ENCODE measurements at regions not wholly inside any gene's neighbourhood (a gene's known extent, or its start where the extent isn't known, plus 50 kb on each side); places are given as distances from the start of the nearest gene placed in this dataset.

DNA sequence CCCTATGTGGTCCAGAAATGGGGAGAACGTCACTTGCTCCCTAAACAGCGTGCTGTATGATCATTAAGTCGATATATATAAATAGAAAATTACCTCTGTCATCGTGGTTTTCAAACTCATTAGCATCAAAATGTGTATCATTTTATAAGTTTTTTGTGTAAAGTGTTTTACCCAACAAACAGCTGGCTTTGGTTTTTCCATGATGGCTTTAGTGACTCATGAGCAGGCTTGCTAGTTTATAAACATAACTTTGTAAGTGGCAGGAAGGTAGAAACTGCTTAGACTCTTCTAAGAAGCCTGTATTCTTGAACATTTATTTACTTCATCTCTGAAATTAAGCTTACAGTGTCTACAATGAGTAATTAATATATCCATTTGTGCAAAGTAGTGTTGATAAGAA, 108.4 kb upstream of the DIPK2B start:
- CTCF ChIA-PET, result no interaction called here
- TF ChIP-seq, protein P1, sequence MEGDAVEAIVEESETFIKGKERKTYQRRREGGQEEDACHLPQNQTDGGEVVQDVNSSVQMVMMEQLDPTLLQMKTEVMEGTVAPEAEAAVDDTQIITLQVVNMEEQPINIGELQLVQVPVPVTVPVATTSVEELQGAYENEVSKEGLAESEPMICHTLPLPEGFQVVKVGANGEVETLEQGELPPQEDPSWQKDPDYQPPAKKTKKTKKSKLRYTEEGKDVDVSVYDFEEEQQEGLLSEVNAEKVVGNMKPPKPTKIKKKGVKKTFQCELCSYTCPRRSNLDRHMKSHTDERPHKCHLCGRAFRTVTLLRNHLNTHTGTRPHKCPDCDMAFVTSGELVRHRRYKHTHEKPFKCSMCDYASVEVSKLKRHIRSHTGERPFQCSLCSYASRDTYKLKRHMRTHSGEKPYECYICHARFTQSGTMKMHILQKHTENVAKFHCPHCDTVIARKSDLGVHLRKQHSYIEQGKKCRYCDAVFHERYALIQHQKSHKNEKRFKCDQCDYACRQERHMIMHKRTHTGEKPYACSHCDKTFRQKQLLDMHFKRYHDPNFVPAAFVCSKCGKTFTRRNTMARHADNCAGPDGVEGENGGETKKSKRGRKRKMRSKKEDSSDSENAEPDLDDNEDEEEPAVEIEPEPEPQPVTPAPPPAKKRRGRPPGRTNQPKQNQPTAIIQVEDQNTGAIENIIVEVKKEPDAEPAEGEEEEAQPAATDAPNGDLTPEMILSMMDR (IDR thresholded peaks at IDR 0.05; ENCODE audit: insufficient read depth, low read depth, low read length), result no peak
- Histone ChIP-seq H3K27me3 (ENCODE audit: control insufficient read depth, insufficient read depth, low read length) (no peaks in the 10 kb centered on the region), H3K4me3 (ENCODE audit: low read depth, low read length) (no peak overlapping the region), H3K36me3 (ENCODE audit: control insufficient read depth, insufficient read depth, low read length) (no peaks in the 10 kb centered on the region)
- POLR2A ChIA-PET, result no interaction called here
- no peak for DNase-seq (ENCODE audit: low read depth)

DNA sequence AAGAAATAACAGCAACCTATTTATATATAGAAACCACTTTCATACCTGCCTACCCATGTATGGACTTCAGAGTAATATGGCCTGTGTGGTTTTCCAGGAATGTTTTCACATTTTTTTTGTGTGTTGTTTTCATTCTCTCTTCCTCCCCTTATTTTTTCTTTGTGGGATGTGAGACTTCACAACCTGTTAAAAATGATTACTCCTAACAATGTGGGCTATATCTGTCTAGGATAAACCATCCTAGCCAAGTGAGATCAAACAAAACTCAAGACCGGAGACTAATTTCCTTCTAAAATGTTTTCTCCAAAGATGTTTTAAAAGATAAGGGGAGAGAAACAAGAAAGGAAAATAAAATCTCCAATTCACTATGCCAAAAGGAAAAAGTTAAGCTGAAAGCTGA, 106.1 kb upstream of the DIPK2B start:
- no peak overlapping the region for H3K4me3 ChIP-seq (ENCODE audit: low read depth, low read length)
- TF ChIP-seq, protein P1 (IDR thresholded peaks at IDR 0.05; ENCODE audit: insufficient read depth, low read depth, low read length), result no peak
- no peak for DNase-seq (ENCODE audit: low read depth)
- ChIA-PET CTCF (no interaction called here), POLR2A (no interaction called here)
- H3K36me3 ChIP-seq (ENCODE audit: control insufficient read depth, insufficient read depth, low read length), result no peaks in the 10 kb centered on the region
- H3K27me3 ChIP-seq (ENCODE audit: control insufficient read depth, insufficient read depth, low read length), result no peaks in the 10 kb centered on the region

DNA sequence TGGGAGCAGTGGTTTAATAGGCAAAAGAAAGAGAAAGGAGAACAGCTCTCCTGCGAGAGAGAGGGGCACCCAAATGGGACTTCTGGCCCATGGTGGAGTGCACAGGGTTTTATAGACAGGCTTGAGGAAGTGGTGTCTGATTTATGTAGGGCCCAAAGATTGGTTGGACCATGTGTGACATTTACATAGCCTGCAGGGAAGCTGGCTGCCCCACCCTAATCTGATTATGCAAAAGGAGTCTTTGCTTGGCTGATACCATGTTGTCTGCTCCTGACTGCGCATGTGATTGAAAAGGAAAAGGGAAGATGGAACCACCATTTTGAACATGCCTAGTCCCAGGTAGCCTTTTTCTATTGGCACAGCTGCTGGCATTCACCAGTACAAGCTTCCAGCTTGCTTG, 100.0 kb upstream of the DIPK2B start:
- Histone ChIP-seq H3K4me3 (ENCODE audit: low read depth, low read length) (no peak overlapping the region), H3K36me3 (ENCODE audit: control insufficient read depth, insufficient read depth, low read length) (no peaks in the 10 kb centered on the region), H3K27me3 (ENCODE audit: control insufficient read depth, insufficient read depth, low read length) (no peaks in the 10 kb centered on the region)
- POLR2A ChIA-PET, result no interaction called here
- no peak for DNase-seq (ENCODE audit: low read depth)
- CTCF ChIA-PET, result interaction anchor here (0.9 to 1.2 kb wide), 2 partner anchors 8 to 14 kb away, joined by 3 to 4 read pairs; no protein-coding TSS in a partner anchor
- TF ChIP-seq, protein P1 (IDR thresholded peaks at IDR 0.05; ENCODE audit: insufficient read depth, low read depth, low read length), result no peak

DNA sequence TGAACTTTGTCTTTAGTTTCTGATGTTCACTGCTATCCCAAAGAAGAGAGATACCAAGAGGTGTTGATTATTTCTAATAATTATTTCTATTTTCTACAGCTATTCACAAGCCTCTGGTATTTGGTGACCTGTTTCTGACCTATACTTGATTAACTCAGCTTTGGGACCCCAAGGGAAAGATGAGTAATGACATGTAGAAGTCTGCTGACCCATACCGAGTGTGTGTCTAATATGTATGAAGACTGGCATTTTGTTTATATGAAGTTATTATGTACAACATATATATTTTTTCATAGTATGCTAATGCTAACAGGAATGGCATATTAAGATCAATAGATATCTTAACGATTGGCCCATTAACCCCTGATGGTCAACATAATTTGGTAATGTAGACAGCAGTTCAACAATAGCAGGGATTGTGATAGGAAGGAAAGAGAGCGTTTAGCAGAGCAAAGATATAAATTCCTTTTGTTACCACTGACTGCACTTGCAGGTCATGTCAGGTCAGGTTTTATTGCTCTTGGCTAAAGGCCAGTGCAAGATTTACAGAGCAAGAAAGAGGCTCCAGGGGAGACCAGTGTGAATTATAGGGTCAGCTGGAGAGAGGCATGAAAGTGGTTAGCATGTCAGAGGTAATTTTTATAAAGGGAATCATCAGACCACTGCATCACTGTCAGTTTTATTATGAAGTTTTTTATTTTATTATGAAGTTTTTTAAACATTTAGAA, 94.7 kb upstream of the DIPK2B start:
- DNase-seq (ENCODE audit: low read depth), result no peak

DNA sequence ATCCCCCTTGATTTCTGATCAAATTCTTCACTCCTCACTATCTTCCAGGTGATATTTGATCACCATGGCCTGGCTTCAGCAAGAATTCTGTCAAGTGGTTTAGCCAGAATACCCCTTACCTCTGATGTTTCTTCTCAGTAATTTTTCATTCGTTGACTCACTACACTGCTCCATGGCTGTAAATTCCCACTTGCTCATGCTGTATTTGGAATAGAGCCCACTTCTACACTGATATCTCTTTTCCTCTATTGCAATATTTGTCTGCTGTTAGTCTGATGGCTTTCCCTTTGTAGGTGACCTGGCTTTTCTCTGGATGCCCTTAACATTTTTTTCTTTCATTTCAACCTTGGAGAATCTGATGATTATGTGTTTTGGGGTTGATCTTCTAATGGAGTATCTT, 73.9 kb upstream of the DIPK2B start:
- no peaks in the 10 kb centered on the region for H3K36me3 ChIP-seq (ENCODE audit: control insufficient read depth, insufficient read depth, low read length)
- ChIA-PET POLR2A (no interaction called here), CTCF (no interaction called here)
- TF ChIP-seq, protein P1 (IDR thresholded peaks at IDR 0.05; ENCODE audit: insufficient read depth, low read depth, low read length), result no peak
- no peaks in the 10 kb centered on the region for H3K27me3 ChIP-seq (ENCODE audit: control insufficient read depth, insufficient read depth, low read length)
- H3K4me3 ChIP-seq (ENCODE audit: low read depth, low read length), result no peak overlapping the region
- DNase-seq (ENCODE audit: low read depth), result no peak

More for the DNA sequence above, 94.7 kb upstream of the DIPK2B start:
- TF ChIP-seq, protein P1 (IDR thresholded peaks at IDR 0.05; ENCODE audit: insufficient read depth, low read depth, low read length), result no peak
- no peak overlapping the region for H3K4me3 ChIP-seq (ENCODE audit: low read depth, low read length)
- H3K36me3 ChIP-seq (ENCODE audit: control insufficient read depth, insufficient read depth, low read length), result no peaks in the 10 kb centered on the region
- ChIA-PET POLR2A (no interaction called here), CTCF (no interaction called here)
- H3K27me3 ChIP-seq (ENCODE audit: control insufficient read depth, insufficient read depth, low read length), result 0 out of 2 replicates have a peak, but pooled peaks cover 1% of the 10 kb centered on the region

Measured in BJ (cell line).